ENCODE measurements at regions not wholly inside any gene's neighbourhood (a gene's known extent, or its start where the extent isn't known, plus 50 kb on each side); places are given as distances from the start of the nearest gene placed in this dataset.

DNA sequence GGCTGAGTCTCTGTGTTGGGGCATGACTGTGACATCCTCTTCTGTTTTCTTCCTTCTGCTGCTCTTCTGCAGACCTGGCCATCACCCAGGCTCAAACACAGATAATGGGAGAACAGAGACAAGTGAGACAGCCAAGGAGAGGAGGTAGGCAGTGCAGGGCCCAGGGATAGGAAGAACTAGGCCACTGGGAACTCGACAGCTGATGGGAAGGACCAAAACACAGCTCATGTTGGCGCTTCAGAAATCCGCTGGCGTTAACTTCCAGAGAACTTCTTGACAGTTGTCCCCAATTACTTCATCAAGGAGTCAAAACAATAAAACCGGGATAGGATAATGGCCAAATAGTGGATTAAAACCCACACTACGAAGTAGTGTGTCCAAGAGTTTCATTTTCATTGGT, 97.0 kb upstream of the PALS2 start:
- no peak for DNase-seq (ENCODE audit: low spot score)

DNA sequence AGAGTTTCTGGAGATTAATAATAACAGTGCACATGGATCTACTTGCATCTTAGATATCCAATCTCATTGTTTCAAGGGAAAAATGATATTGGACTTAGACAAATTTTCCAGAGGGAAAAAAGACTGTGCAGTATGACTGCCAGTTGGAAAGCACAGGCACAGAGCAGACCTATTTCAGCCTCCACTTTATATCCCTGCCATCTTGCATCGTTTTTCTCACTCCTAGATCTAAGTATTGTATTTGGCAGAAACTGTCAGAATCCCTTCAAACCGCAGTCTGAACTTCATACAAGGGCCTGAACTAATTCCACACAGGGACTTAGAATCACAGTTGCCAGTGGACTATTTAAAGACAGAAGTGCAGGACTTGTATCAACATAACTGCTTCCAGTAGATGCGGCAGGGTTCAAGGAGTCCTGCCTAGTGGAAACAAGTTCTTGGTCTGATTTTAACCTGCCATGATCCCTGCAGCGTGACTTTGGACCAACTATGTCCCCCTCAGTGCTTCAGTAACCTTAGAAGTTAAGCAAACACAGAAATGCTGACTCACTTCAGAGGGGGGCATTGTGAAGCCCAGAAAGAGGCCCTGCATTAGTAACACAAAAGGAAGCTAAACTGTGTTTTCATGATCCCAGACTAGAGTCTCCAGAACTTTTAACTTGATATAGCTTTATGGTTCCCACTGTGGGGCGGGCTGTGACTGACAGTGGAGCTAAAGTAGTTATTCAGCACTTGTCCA, 95.7 kb upstream of the PALS2 start:
- peak; percentile 23 for DNase-seq (ENCODE audit: low spot score)

GRCh38 chr7:24478137-24478655, 95.1 kb upstream of the PALS2 start:
- no peak for DNase-seq (ENCODE audit: low spot score)

GRCh38 chr7:24480501-24480900, 92.8 kb upstream of the PALS2 start:
- DNase-seq (ENCODE audit: low spot score) = no peak

GRCh38 chr7:24483804-24484203, 89.4 kb upstream of the PALS2 start:
- no peak for DNase-seq (ENCODE audit: low spot score)

GRCh38 chr7:24492576-24492975, 80.7 kb upstream of the PALS2 start:
- DNase-seq (ENCODE audit: low spot score) = no peak

- no peak for DNase-seq (ENCODE audit: low spot score)
Measured at GRCh38 chr7:24494832-24495231, 78.4 kb upstream of the PALS2 start.

DNA sequence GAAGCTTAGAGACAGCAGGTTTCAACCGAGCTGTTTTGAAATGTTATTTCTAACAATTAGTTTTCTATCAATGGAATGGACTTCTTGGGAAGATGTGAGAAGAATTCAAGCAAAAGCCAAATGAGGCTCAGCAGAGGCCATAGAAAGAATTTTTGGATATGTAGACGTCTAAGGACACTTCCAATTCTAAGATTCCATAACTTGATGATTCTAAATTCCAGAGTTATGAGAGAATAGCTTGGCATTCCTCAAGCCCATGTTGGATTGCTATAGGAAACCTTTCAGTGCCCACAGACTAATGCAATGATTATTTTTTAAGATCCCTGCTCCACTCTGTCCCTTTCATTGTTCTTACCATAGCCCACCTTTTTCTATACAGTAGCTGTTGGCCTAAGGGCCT, 77.2 kb upstream of the PALS2 start:
- DNase-seq (ENCODE audit: low spot score) = no peak

GRCh38 chr7:24498439-24498838, 74.8 kb upstream of the PALS2 start:
- DNase-seq (ENCODE audit: low spot score) = no peak

- DNase-seq (ENCODE audit: low spot score) = no peak
Measured at GRCh38 chr7:24499871-24500270, 73.4 kb upstream of the PALS2 start.

GRCh38 chr7:24500599-24500998, 72.7 kb upstream of the PALS2 start:
- DNase-seq (ENCODE audit: low spot score) = no peak

DNA sequence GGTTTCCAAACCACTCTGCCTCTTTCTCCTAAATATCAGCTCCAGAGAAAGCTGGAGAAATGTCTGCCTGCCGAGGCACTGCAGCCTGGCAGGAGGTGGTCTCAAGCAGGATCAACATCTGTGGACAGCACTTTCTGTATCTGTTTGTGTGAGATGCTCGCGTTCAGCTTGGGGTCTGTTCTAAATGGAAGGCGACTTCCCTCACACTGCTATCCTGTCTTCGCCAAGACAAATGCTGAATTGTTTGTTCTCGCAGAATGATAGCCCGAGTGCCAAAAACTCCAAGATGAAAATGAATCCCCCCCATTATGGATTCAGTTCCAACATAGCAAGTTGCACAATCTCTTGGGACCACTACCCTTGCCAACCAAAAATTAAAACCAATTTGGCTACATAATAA, 72.2 kb upstream of the PALS2 start:
- DNase-seq (ENCODE audit: low spot score) = no peak

GRCh38 chr7:24501443-24502134, 71.7 kb upstream of the PALS2 start:
- DNase-seq (ENCODE audit: low spot score) = no peak

DNA sequence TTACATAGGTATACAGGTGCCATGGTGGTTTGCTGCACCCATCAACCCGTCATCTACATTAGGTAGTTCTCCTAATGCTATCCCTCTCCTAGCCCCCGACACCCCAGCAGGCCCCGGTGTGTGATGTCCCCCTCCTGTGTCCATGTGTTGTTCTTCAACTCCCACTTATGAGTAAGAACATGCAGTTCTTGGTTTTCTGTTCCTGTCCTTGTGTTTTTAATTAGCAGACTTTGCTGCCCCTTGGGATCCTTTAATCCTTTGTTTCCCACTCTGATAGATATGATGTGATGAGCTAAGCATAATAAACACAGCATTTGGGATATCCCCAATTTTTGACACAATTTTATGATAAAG, 71.1 kb upstream of the PALS2 start:
- DNase-seq (ENCODE audit: low spot score) = no peak

DNA sequence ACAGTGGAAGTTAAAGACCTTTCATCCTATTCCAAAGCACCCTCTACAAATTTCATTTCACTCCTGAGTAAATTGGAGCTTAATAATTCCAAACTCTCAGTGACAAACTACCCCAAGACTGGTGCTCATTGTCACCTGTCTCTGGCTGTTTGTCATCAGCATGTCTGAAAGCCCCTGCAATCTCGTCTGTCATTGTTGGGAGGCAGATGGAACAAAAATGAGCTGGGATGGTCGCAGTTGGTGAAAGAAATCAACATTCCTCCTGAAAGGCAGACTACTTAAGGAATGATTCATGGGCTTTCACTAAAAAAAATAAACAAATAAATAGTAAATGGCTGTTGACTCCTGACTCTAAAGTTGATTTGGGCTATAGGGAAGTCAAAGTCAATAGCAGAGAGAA, 69.7 kb upstream of the PALS2 start:
- no peak for DNase-seq (ENCODE audit: low spot score)

DNA sequence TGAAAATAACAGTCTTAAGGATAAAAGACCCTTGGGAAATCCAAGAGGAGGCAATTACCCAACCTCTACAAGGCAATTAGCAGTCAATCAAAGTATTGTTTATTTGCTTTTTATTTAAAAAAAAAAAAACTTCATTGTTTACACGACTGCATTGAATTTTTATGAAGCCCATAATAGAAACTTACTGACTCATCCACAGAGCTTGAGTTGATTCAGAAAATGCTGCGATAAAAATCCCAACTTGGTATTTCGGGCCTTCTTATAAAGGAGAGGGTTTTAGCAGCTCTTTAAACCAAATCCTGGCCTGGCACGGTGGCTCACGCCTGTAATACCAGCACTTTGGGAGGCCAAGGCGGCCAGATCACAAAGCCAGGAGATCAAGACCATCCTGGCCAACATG, 69.2 kb upstream of the PALS2 start:
- no peak for DNase-seq (ENCODE audit: low spot score)

- DNase-seq (ENCODE audit: low spot score) = no peak
Measured at GRCh38 chr7:24504836-24505235, 68.4 kb upstream of the PALS2 start.

GRCh38 chr7:24505968-24506367, 67.3 kb upstream of the PALS2 start:
- DNase-seq (ENCODE audit: low spot score) = no peak

GRCh38 chr7:24508316-24508715, 64.9 kb upstream of the PALS2 start:
- DNase-seq (ENCODE audit: low spot score) = no peak

GRCh38 chr7:24510759-24511158, 62.5 kb upstream of the PALS2 start:
- DNase-seq (ENCODE audit: low spot score) = no peak

GRCh38 chr7:24517166-24517565, 56.1 kb upstream of the PALS2 start:
- no peak for DNase-seq (ENCODE audit: low spot score)

GRCh38 chr7:24521917-24522623, 51.2 kb upstream of the PALS2 start:
- no peak for DNase-seq (ENCODE audit: low spot score)

Measured in HuH-7.5 (cell line).